ENCODE measurements at regions not wholly inside any gene's neighbourhood (a gene's known extent, or its start where the extent isn't known, plus 50 kb on each side); places are given as distances from the start of the nearest gene placed in this dataset.

GRCh38 chr5:97536683-97537082, 353.6 kb upstream of the RIOK2 start:
- no peak for TF ChIP-seq POLR2AphosphoS5 (IDR thresholded peaks at IDR 0.05; ENCODE audit: low read depth, low read length)
- no peak for TF ChIP-seq POLR2A (IDR thresholded peaks at IDR 0.05; ENCODE audit: low read depth, low read length)
- TF ChIP-seq POU2F2 (IDR thresholded peaks at IDR 0.05; ENCODE audit: low read depth, low read length): no peak
